K562 (cell line): ENCODE measurements at regions not wholly inside any gene's neighbourhood (a gene's known extent, or its start where the extent isn't known, plus 50 kb on each side); places are given as distances from the start of the nearest gene placed in this dataset.

Source experiments
- ATAC-seq: fragments of 200-7000 bp; cut with Tn5 transposase; 3 replicates; pipeline ENCODE4 v1.9.1; 2020; ENCODE audit warnings: moderate library complexity
- BruUV-seq: library from RNA; stranded (reverse); fragments of 400-500 nt; replicated peaks from 2 replicates; lab custom pipeline; 2021; lab: Mats Ljungman, UMichigan
- CTCF ChIA-PET: fragments of 300-600 bp; formaldehyde crosslinking; extraction: SDS; loops from one replicate; lab custom pipeline; 2021; ENCODE audit warnings: low intra/inter-chr PET ratio; lab: Yijun Ruan, JAX
- POLR2A ChIA-PET: fragments of 300-600, 350-650 bp; sonication (Branson Sonifier 250); formaldehyde crosslinking; extraction: SDS; loops from one replicate; lab custom pipeline; 2021; ENCODE audit warnings: antibody characterized with exemption, inconsistent platforms; lab: Yijun Ruan, JAX
- DNase-seq, 4 experiments: peaks; one replicate each; pipeline versions ENCODE4 v3.0.0 to v3.0.0-alpha.2; 2011 to 2018; ENCODE audit warnings: low spot score in 3 of 4, mixed read lengths in 3 of 4; ENCODE audit errors: extremely low read depth in 1 of 4
- FAIRE-seq: peaks from 2 replicates; lab custom pipeline; 2011; peaks lifted over from hg19 to GRCh38; lab: Jason Lieb, UNC
- H2AFZ ChIP-seq: 2 replicates; pipeline ENCODE4 v1.6.0; 2011; ENCODE audit warnings: low read depth, low read length, control low read depth, inconsistent platforms
- H3K27ac ChIP-seq: fragments of 200-600 bp; 3 replicates; pipeline ENCODE4 v1.8.0; 2011; ENCODE audit warnings: low read depth, mild to moderate bottlenecking, control low read depth, inconsistent platforms, low read length, moderate library complexity, mixed read lengths; ENCODE audit errors: extremely low read depth
- H3K27me3 ChIP-seq, 2 experiments: fragments of 300-600 bp in 1 of 2; 2 replicates in 1 of 2; 3 replicates in 1 of 2; pipeline versions ENCODE4 v1.6.0 to v1.8.0; 2011; ENCODE audit warnings: inconsistent platforms in 2 of 2, low read length in 2 of 2, mild to moderate bottlenecking in 1 of 2, mixed read lengths in 1 of 2, moderate library complexity in 1 of 2; ENCODE audit not compliant: control insufficient read depth in 2 of 2, insufficient read depth in 2 of 2
- H3K36me3 ChIP-seq: fragments of 300-600 bp; 3 replicates; pipeline ENCODE4 v1.8.0; 2011; ENCODE audit warnings: mild to moderate bottlenecking, low read length, inconsistent platforms; ENCODE audit not compliant: control insufficient read depth, insufficient read depth
- H3K4me1 ChIP-seq, 2 experiments: fragments of 200-600 bp in 1 of 2; replicated peaks in 1 of 2; 2 replicates in 1 of 2; 3 replicates in 1 of 2; pipeline versions ENCODE4 v1.5.1 to v1.8.0; 2011; ENCODE audit warnings: inconsistent platforms in 2 of 2, low read length in 2 of 2, mild to moderate bottlenecking in 1 of 2, mixed read lengths in 1 of 2, moderate library complexity in 1 of 2; ENCODE audit not compliant: control insufficient read depth in 2 of 2, insufficient read depth in 2 of 2
- H3K4me2 ChIP-seq: 2 replicates; pipeline ENCODE4 v1.6.1; 2011; ENCODE audit warnings: low read length, control low read depth, inconsistent platforms, mixed read lengths; ENCODE audit not compliant: insufficient read depth
- H3K4me3 ChIP-seq: fragments of 200-600 bp; sonication (generic), shearing (Covaris generic); 2 replicates; pipeline ENCODE4 v1.5.1; 2016; ENCODE audit warnings: control low read depth, inconsistent platforms
- H3K79me2 ChIP-seq: fragments of 200-600 bp; 3 replicates; pipeline ENCODE4 v1.8.0; 2011; ENCODE audit warnings: low read length, inconsistent platforms; ENCODE audit not compliant: control insufficient read depth, insufficient read depth
- H3K9ac ChIP-seq, 2 experiments: 2 replicates each; pipeline versions ENCODE4 v1.6.0 to v1.6.1; 2011; ENCODE audit warnings: low read depth in 2 of 2, low read length in 2 of 2, control low read depth in 1 of 2, inconsistent platforms in 1 of 2, mild to moderate bottlenecking in 1 of 2, mixed read lengths in 1 of 2; ENCODE audit not compliant: insufficient read depth in 1 of 2
- H3K9me1 ChIP-seq: one replicate; pipeline ENCODE4 v1.6.0; 2011; ENCODE audit warnings: inconsistent platforms, mild to moderate bottlenecking, low read length, moderate library complexity; ENCODE audit not compliant: control insufficient read depth, insufficient read depth
- H3K9me3 ChIP-seq: replicated peaks from 2 replicates; pipeline ENCODE4 v1.5.1; 2011; ENCODE audit warnings: low read depth, low read length, inconsistent platforms; ENCODE audit not compliant: control insufficient read depth, insufficient read depth
- H4K20me1 ChIP-seq: replicated peaks from 2 replicates; pipeline ENCODE4 v1.6.1; 2011; ENCODE audit warnings: low read length, inconsistent platforms, mixed read lengths; ENCODE audit not compliant: control insufficient read depth, insufficient read depth
- BCOR ChIP-seq: fragments of 450-650 bp; IDR thresholded peaks from 2 replicates; pipeline ENCODE4 v1.6.1; 2016
- CBX3 ChIP-seq, 2 experiments: IDR thresholded peaks; 1 replicate in 1 of 2; 2 replicates in 1 of 2; pipeline ENCODE4 v1.6.1; 2012; ENCODE audit warnings: inconsistent platforms in 2 of 2, low read length in 2 of 2, borderline replicate concordance in 1 of 2, control low read depth in 1 of 2
- DIDO1 ChIP-seq: fragments of 450-650 bp; IDR thresholded peaks from 2 replicates; pipeline ENCODE4 v1.6.1; 2016; ENCODE audit warnings: low read depth, missing biosample characterization, missing genetic modification characterization
- GABPB2 ChIP-seq: fragments of 250-450 bp; sonication (Bioruptor Pico); conservative IDR thresholded peaks from 2 replicates; pipeline ENCODE4 v1.5.1; 2021; ENCODE audit warnings: mild to moderate bottlenecking
- HMGN3 ChIP-seq: IDR thresholded peaks from 2 replicates; pipeline ENCODE4 v1.6.1; 2011; ENCODE audit warnings: borderline replicate concordance, low read depth, mild to moderate bottlenecking, mixed read lengths, low read length; ENCODE audit not compliant: insufficient read length; ENCODE audit errors: extremely low read depth
- HOXB6 ChIP-seq: fragments of 250-450 bp; sonication (Bioruptor Pico); IDR thresholded peaks from 2 replicates; pipeline ENCODE4 v1.5.1; 2022; ENCODE audit warnings: mild to moderate bottlenecking, borderline replicate concordance
- KLF10 ChIP-seq: fragments of 250-450 bp; sonication (Bioruptor Pico); IDR thresholded peaks from 2 replicates; pipeline ENCODE4 v1.6.1; 2021; ENCODE audit warnings: matching md5 sums
- NCOR1 ChIP-seq: fragments of 450-650 bp; IDR thresholded peaks from 2 replicates; pipeline ENCODE4 v1.6.1; 2016; ENCODE audit warnings: mild to moderate bottlenecking, moderate library complexity
- PHB2 ChIP-seq: fragments of 450-650 bp; IDR thresholded peaks from 2 replicates; pipeline ENCODE4 v1.6.1; 2017; ENCODE audit warnings: low read depth
- SIN3A ChIP-seq, 2 experiments: fragments of 150-350 bp in 1 of 2; IDR thresholded peaks; 2 replicates each; pipeline ENCODE4 v1.6.1; 2011 to 2016; ENCODE audit warnings: borderline replicate concordance in 2 of 2, low read depth in 2 of 2, low read length in 2 of 2, mild to moderate bottlenecking in 2 of 2, moderate library complexity in 2 of 2; ENCODE audit not compliant: control insufficient read depth in 1 of 2
- SMC3 ChIP-seq: conservative IDR thresholded peaks from 2 replicates; pipeline ENCODE4 v1.6.1; 2011; ENCODE audit warnings: low read depth, low read length, improper control_type of control experiment; ENCODE audit not compliant: insufficient read depth
- SUPT5H ChIP-seq: fragments of 450-650 bp; IDR thresholded peaks from 2 replicates; pipeline ENCODE4 v1.6.1; 2016
- ZNF12 ChIP-seq: sonication (generic); formaldehyde crosslinking; IDR thresholded peaks from 2 replicates; pipeline ENCODE4 v1.4.0; 2020; ENCODE audit warnings: mild to moderate bottlenecking, missing genetic modification reagents
- WGBS: fragments of 100-300 bp; shearing (Covaris generic); methylation state at CpG from one replicate; pipeline ENCODE4 v1.1.6; 2016; ENCODE audit warnings: low coverage, mixed read lengths; ENCODE audit not compliant: insufficient coverage; ENCODE audit errors: missing lambda C conversion rate; 5-methylcytosine and 5-hydroxymethylcytosine counted together
- in situ Hi-C: fragments of 300-500 bp; cut with MboI; formaldehyde crosslinking; loops from 4 replicates; pipeline ENCODE4 v1.15.0; 2018; ENCODE audit warnings: inconsistent platforms, mixed read lengths
- intact Hi-C: fragments of 100-400 bp; cut with micrococcal nuclease; formaldehyde crosslinking; loops from 2 replicates; pipeline ENCODE4 v1.14.2; 2022
- TF ChIP-seq, protein P1 (sequence below): fragments of 450-650 bp; IDR thresholded peaks from 2 replicates; pipeline ENCODE4 v1.6.1; 2016; ENCODE audit warnings: mild to moderate bottlenecking
- TF ChIP-seq, protein P2 (sequence below): fragments of 250-450 bp; sonication (Bioruptor Pico); IDR thresholded peaks from 2 replicates; pipeline ENCODE4 v1.5.0; 2021; ENCODE audit warnings: mild to moderate bottlenecking, borderline replicate concordance
- TF ChIP-seq, protein P3 (sequence below): fragments of 450-650 bp; IDR thresholded peaks from 2 replicates; pipeline ENCODE4 v1.6.1; 2014; ENCODE audit warnings: low read depth, mild to moderate bottlenecking, moderate library complexity, borderline replicate concordance

DNA sequence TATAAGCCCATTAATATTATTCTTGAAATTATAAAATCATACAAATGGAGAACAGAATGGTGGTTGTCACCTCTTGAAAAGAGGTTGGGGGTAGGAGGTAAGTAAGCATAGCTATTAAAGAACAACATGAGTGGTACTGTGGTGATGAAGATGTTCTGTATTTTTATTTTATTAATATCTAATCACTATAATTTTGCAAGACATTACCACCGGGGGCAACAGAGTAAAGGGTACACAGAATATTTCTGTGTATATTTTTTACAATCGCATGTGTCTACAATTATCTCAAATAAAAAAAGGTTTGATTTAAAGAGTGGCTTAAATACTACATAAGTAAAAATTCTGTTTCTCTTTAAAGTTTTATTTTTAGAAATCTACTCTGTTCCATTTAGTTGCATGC, 557.8 kb downstream of the NXPH1 start:
- H3K9me3 ChIP-seq, result no peaks in the 10 kb centered on the region
- FAIRE-seq, result no peak
- intact Hi-C loops (no loop called here), in situ Hi-C loops (no loop called here)
- H3K27ac ChIP-seq, result no peak overlapping the region
- H3K9ac ChIP-seq, result no peak overlapping the region
- H3K4me3 ChIP-seq, result no peak overlapping the region
- no peaks in the 10 kb centered on the region for H3K27me3 ChIP-seq
- H3K9me1 ChIP-seq, result no peaks in the 10 kb centered on the region
- ChIA-PET CTCF (no interaction called here), POLR2A (no interaction called here)
- H2AFZ ChIP-seq, result no peak overlapping the region
- no peak overlapping the region for H3K4me2 ChIP-seq
- no TSS peak for BruUV-seq
- H3K79me2 ChIP-seq, result no peaks in the 10 kb centered on the region
- H3K36me3 ChIP-seq, result no peaks in the 10 kb centered on the region
- DNase-seq, result no peak
- WGBS, result 14% methylated on average over 2 of the region's 2 CpGs
- no peaks in the 10 kb centered on the region for H3K4me1 ChIP-seq
- TF ChIP-seq, protein P1, sequence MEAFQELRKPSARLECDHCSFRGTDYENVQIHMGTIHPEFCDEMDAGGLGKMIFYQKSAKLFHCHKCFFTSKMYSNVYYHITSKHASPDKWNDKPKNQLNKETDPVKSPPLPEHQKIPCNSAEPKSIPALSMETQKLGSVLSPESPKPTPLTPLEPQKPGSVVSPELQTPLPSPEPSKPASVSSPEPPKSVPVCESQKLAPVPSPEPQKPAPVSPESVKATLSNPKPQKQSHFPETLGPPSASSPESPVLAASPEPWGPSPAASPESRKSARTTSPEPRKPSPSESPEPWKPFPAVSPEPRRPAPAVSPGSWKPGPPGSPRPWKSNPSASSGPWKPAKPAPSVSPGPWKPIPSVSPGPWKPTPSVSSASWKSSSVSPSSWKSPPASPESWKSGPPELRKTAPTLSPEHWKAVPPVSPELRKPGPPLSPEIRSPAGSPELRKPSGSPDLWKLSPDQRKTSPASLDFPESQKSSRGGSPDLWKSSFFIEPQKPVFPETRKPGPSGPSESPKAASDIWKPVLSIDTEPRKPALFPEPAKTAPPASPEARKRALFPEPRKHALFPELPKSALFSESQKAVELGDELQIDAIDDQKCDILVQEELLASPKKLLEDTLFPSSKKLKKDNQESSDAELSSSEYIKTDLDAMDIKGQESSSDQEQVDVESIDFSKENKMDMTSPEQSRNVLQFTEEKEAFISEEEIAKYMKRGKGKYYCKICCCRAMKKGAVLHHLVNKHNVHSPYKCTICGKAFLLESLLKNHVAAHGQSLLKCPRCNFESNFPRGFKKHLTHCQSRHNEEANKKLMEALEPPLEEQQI, result no peak
- TF ChIP-seq, protein P2, sequence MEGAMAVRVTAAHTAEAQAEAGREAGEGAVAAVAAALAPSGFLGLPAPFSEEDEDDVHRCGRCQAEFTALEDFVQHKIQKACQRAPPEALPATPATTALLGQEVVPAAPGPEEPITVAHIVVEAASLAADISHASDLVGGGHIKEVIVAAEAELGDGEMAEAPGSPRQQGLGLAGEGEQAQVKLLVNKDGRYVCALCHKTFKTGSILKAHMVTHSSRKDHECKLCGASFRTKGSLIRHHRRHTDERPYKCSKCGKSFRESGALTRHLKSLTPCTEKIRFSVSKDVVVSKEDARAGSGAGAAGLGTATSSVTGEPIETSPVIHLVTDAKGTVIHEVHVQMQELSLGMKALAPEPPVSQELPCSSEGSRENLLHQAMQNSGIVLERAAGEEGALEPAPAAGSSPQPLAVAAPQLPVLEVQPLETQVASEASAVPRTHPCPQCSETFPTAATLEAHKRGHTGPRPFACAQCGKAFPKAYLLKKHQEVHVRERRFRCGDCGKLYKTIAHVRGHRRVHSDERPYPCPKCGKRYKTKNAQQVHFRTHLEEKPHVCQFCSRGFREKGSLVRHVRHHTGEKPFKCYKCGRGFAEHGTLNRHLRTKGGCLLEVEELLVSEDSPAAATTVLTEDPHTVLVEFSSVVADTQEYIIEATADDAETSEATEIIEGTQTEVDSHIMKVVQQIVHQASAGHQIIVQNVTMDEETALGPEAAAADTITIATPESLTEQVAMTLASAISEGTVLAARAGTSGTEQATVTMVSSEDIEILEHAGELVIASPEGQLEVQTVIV (CRISPR knock-in tag), result no peak
- TF ChIP-seq ZNF12 (CRISPR knock-in tag) (no peak), NCOR1 (no peak), HOXB6 (CRISPR knock-in tag) (no peak), KLF10 (CRISPR knock-in tag) (no peak), SIN3A (IDR thresholded peaks at IDR 0.05; ENCODE audit: borderline replicate concordance in 2 of 2, control insufficient read depth in 1 of 2, low read depth in 2 of 2, low read length in 2 of 2) (no peak), SUPT5H (no peak), GABPB2 (CRISPR knock-in tag) (no peak), CBX3 (IDR thresholded peaks at IDR 0.05; ENCODE audit: borderline replicate concordance in 1 of 2, low read length in 2 of 2) (no peak), SMC3 (no peak), HMGN3 (no peak), DIDO1 (no peak), BCOR (no peak), PHB2 (no peak)
- TF ChIP-seq, protein P3, sequence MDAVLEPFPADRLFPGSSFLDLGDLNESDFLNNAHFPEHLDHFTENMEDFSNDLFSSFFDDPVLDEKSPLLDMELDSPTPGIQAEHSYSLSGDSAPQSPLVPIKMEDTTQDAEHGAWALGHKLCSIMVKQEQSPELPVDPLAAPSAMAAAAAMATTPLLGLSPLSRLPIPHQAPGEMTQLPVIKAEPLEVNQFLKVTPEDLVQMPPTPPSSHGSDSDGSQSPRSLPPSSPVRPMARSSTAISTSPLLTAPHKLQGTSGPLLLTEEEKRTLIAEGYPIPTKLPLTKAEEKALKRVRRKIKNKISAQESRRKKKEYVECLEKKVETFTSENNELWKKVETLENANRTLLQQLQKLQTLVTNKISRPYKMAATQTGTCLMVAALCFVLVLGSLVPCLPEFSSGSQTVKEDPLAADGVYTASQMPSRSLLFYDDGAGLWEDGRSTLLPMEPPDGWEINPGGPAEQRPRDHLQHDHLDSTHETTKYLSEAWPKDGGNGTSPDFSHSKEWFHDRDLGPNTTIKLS, result no peak
- no peaks in the 10 kb centered on the region for H4K20me1 ChIP-seq
- ATAC-seq, result no peak
